Uterus (tissue), 2 donors: ENCODE measurements at regions not wholly inside any gene's neighbourhood (a gene's known extent, or its start where the extent isn't known, plus 50 kb on each side); places are given as distances from the start of the nearest gene placed in this dataset.

ENCODE experiments used
- POLR2A ChIP-seq, 2 donors: fragments of 450-650 bp; IDR thresholded peaks; one replicate each; pipeline ENCODE4 v1.6.1; 2016; ENCODE audit warnings: antibody characterized with exemption in 2 of 2, mild to moderate bottlenecking in 1 of 2, moderate library complexity in 1 of 2
- TF ChIP-seq, protein P1 (sequence below), 4 experiments: fragments of 200-600 bp in 2 of 4; fragments of 450-650 bp in 2 of 4; sonication (generic) in 2 of 4; IDR thresholded peaks; one replicate each; pipeline ENCODE4 v1.5.1; 2016 to 2019; ENCODE audit warnings: antibody characterized with exemption in 4 of 4, mild to moderate bottlenecking in 2 of 4, moderate library complexity in 1 of 4

DNA sequence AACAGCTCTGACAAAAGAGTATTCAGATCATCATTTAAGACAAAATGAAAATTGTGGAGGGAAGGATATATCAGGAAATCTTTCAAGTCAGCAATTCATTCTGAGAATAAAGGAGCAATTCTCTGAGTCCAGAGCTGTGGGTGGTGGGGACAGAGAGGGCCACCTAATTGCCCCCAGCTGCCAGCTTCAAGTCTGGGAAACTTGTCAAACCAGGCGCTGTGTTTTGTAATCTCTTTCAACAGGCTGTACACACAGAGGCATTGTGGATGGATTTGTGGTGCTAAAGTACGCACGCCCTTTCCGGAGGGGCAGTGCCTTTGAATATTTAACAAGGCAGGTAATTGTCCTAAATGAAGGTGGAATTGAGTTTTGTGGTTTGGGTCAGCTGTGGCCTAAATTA is 591.1 kb upstream of the BOD1L1 start:
- TF ChIP-seq, protein P1, sequence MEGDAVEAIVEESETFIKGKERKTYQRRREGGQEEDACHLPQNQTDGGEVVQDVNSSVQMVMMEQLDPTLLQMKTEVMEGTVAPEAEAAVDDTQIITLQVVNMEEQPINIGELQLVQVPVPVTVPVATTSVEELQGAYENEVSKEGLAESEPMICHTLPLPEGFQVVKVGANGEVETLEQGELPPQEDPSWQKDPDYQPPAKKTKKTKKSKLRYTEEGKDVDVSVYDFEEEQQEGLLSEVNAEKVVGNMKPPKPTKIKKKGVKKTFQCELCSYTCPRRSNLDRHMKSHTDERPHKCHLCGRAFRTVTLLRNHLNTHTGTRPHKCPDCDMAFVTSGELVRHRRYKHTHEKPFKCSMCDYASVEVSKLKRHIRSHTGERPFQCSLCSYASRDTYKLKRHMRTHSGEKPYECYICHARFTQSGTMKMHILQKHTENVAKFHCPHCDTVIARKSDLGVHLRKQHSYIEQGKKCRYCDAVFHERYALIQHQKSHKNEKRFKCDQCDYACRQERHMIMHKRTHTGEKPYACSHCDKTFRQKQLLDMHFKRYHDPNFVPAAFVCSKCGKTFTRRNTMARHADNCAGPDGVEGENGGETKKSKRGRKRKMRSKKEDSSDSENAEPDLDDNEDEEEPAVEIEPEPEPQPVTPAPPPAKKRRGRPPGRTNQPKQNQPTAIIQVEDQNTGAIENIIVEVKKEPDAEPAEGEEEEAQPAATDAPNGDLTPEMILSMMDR (IDR thresholded peaks at IDR 0.05): no peak
- TF ChIP-seq POLR2A (IDR thresholded peaks at IDR 0.05): no peak
